ENCODE measurements at regions not wholly inside any gene's neighbourhood (a gene's known extent, or its start where the extent isn't known, plus 50 kb on each side); places are given as distances from the start of the nearest gene placed in this dataset.

DNA sequence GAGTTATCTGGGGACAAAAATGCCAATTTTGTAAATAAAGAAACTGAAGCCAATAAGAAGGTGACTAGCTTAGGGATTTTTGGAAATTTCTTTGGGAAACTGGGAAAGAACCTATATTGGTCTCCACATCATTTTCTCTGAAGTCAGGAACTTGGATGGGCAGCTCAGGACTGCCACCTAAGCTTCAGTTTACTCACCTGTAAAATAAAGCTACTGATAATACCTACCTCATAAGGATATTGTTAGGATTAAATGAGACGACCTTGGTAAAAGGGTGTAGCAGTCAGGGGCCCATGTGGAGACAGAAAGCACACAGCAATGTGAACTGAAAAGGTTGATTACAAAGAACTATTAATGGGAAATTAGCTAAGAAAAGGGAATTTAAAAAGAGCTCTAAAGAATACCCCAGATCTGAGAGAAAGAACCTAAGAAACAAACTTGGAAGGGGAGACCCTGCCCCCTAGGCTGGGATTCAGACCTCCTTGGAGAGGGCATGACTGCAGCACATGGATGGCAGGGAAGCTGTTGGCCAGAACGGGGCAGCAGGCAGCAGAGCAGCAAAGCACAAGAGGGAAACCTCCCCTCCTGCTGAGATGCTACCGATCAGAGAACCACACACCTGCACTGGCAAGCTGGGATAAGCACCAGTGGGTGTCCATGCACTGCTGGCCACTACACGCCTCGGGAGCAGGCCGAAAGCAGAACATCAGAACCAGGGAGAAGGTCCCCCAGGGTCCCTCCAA, 83.7 kb upstream of the THBS1 start:
- H3K9me1 ChIP-seq (replicated peaks; ENCODE audit: control insufficient read depth, extremely low read depth, insufficient read depth, low read length), result no peaks in the 10 kb centered on the region
- DNase-seq (ENCODE audit: low read depth, low spot score) (no peak), FAIRE-seq (no peak)
- CTCF ChIA-PET, result interaction anchor here (1.0 to 2.8 kb wide), 3 partner anchors 12 to 34 kb away, joined by 3 to 12 read pairs (median 4); no protein-coding TSS in a partner anchor
- TF ChIP-seq POLR2AphosphoS5 (IDR thresholded peaks at IDR 0.05; ENCODE audit: insufficient read depth, low read depth, low read length) (no peak), CTCF (IDR thresholded peaks at IDR 0.05; ENCODE audit: extremely low read depth in 1 of 2, insufficient read depth in 1 of 2, low read depth in 1 of 2, low read length in 2 of 2) (no peak), EZH2 (IDR thresholded peaks at IDR 0.05; ENCODE audit: borderline replicate concordance, low read depth, low read length, severe bottlenecking) (no peak), JUN (IDR thresholded peaks at IDR 0.05; ENCODE audit: borderline replicate concordance, insufficient read depth, insufficient read length, low read depth) (no peak), POLR2A (IDR thresholded peaks at IDR 0.05; ENCODE audit: low read depth, low read length) (no peak)
- dilution Hi-C loops (cut with MboI; ENCODE audit: extremely low pct_ligation_motif_present, low sequenced_read_pairs), result no loop called here
- H4K20me1 ChIP-seq (replicated peaks; ENCODE audit: control insufficient read depth, extremely low read depth, insufficient read depth, low read length), result no peaks in the 10 kb centered on the region
- no peaks in the 10 kb centered on the region for H3K27me3 ChIP-seq (ENCODE audit: control insufficient read depth in 2 of 2, insufficient read depth in 2 of 2, low read length in 2 of 2)
- H3K36me3 ChIP-seq (ENCODE audit: control insufficient read depth in 2 of 2, extremely low read depth in 1 of 2, insufficient read depth in 2 of 2, low read length in 2 of 2), result no peaks in the 10 kb centered on the region
- H2AFZ ChIP-seq (ENCODE audit: low read depth, low read length), result no peak overlapping the region
- H3K79me2 ChIP-seq (ENCODE audit: control insufficient read depth, insufficient read depth, low read length), result no peaks in the 10 kb centered on the region
- no peaks in the 10 kb centered on the region for H3K4me1 ChIP-seq (ENCODE audit: control insufficient read depth, extremely low read depth, insufficient read depth, low read length)
- no TSS peak for BruUV-seq (replicated peaks)
- no peak overlapping the region for H3K4me3 ChIP-seq (replicated peaks in 1 of 3; ENCODE audit: insufficient read depth in 1 of 3, low read depth in 1 of 3, low read length in 3 of 3)
- no peaks in the 10 kb centered on the region for H3K9me3 ChIP-seq (replicated peaks; ENCODE audit: control insufficient read depth, insufficient read depth, low read length)
- H3K4me2 ChIP-seq (ENCODE audit: insufficient read depth, low read length), result no peak overlapping the region
- H3K9ac ChIP-seq (replicated peaks; ENCODE audit: extremely low read depth, insufficient read depth, low read length), result no peak overlapping the region
- intact Hi-C loops (cut with micrococcal nuclease), result no loop called here
- POLR2A ChIA-PET, result no interaction called here
- no peak overlapping the region for H3K27ac ChIP-seq (ENCODE audit: insufficient read depth, low read depth, low read length)

All from endothelial cell of umbilical vein (primary cell).